GM21381 (cell line): ENCODE measurements at regions not wholly inside any gene's neighbourhood (a gene's known extent, or its start where the extent isn't known, plus 50 kb on each side); places are given as distances from the start of the nearest gene placed in this dataset.
"Not testable (repeated sequence)": the region's sequence is repeated elsewhere in the genome, so short reads cannot be mapped to it uniquely, and the experiment has no call there.

Source experiments
- ATAC-seq: cut with Tn5 transposase; IDR thresholded peaks from one replicate; pipeline ENCODE4 v1.9.1; 2021; ENCODE audit warnings: mild to moderate bottlenecking, moderate library complexity; ENCODE audit not compliant: unreplicated experiment

DNA sequence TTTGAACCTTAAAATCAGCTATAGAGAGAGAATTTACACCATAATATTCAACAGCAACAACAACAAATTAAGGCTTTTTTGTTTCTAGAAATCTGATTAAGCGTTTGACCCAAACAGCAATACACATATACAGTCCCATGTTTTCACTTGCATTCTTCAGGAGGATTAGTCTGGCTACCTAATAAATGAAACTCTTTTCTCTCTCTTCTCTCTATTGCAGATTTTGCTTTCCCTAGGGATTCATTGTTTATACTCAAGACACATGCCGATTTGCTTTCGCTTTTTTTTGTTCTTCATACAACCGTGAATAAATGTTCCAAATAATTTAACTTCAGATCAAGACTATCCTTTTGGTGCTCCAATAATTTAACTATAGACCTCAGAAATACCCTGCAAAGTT is 162.4 kb upstream of the PTBP2 start:
- ATAC-seq, result no peak

GRCh38 chr1:96559707-96560596 is 161.6 kb upstream of the PTBP2 start:
- no peak for ATAC-seq

GRCh38 chr1:96562094-96562493 is 159.5 kb upstream of the PTBP2 start:
- no peak for ATAC-seq

- ATAC-seq, result not testable (repeated sequence)
Observed at GRCh38 chr1:96564401-96564800, 157.2 kb upstream of the PTBP2 start.

DNA sequence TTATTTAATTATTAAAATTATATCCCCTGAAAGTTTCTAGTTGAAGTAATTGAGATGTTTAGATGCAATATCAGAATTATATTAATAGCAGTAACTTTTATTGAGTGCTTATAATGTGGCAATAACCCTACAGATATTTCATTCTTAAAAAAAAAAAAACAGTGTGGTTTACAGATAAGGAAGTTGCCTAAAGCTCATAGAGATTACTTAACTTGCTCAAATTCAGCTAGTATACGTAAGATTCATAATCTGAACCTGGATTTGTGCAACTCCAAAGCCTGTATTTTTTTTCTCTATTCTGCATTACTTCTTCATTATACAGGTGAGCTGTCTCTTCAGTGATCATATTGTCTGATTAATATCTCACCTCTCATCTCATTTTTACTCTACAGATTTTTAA is 156.0 kb upstream of the PTBP2 start:
- ATAC-seq, result no peak

DNA sequence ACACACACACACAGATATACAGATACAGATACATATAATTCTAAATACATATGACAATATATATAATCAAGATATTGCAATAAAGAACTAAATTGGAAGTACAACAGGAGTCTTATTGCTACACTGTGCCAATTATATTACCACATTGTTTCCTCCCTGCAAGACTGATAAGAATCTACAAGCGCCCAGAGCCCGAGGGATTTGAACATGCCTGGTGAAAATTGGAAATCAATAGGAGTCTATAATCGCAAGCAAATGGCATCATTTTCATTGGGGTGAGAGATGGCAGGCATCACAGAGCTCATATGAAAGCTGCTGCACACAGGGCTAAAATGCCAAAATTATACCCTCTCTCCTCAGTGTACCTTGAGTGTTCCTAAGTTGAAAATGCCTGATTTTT is 152.9 kb upstream of the PTBP2 start:
- ATAC-seq, result no peak

DNA sequence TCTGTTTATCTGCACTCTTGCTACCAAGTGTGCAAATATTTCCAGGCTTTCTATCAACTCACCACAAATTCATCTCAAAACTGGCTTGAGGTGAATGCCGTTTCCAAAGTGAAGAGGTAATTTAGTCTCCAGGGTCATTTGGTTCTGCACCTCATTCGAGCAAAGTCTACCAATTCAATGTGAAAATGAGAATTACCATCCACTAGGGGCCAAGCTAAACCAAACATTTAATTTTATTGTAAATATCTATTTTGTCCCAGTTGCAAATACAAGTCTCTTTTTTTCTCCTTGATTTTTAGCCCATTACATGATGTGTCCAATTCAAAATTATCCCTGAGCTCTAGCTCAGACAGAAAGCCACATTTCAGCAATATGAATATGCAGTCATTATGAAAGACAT is 152.3 kb upstream of the PTBP2 start:
- ATAC-seq, result no peak

DNA sequence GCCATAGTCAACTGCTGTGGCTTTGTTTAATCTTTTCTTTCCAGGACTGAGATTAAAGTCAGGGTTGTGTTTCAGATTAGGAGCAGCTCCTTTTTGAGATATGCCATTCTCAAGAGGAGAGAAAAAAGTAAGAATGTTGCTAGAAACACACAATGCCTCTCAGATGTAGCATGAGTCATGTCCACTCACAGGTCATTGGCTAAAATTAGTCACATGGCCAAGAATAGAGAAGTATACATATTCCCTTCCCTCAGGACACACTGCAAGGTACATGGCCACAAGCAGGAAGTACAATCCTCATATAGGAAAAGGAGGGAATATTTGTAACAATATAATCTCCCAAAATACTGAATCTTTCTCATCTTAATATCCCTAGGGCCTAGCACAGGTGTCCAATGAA is 141.9 kb upstream of the PTBP2 start:
- no peak for ATAC-seq

DNA sequence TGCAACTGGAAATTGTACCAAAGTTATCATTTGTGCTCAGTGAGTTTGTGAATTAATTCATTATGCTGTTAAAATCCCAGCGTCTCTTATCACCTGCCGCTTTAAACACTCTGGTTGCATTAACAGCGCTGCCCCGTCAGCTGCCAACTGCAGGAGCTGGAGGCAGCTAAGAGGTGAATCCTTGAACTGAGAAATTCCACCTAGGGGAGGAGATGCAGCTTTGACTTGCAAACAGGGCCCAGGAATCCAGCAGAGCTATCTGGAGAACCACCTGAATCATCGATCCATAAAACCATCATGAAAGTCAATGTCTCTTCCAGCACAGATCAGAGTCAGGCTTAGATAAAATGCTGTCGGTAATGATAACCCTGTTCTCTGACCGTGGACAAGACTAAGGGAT is 140.7 kb upstream of the PTBP2 start:
- ATAC-seq, result no peak

- no peak for ATAC-seq
Observed at GRCh38 chr1:96581772-96582171, 139.8 kb upstream of the PTBP2 start.

DNA sequence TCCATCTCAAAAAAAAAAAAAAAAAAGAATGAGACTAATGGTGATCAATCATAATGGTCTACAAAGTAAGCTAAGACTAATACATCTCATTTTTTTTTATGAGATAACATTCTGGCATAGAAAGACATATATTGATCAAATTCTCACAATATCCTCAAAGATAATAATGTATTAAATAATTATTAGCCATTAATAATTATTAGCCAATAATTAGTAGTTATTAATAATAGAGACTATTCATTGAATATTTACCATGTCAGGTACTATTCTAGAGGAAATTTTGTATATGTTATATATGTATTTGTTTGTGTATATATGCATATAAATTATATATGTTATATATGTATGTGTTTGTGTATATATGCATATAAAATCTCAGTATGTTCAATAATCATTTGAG is 137.7 kb upstream of the PTBP2 start:
- ATAC-seq, result no peak

GRCh38 chr1:96587222-96587621 is 134.4 kb upstream of the PTBP2 start:
- no peak for ATAC-seq

GRCh38 chr1:96588416-96588995 is 133.1 kb upstream of the PTBP2 start:
- no peak for ATAC-seq

DNA sequence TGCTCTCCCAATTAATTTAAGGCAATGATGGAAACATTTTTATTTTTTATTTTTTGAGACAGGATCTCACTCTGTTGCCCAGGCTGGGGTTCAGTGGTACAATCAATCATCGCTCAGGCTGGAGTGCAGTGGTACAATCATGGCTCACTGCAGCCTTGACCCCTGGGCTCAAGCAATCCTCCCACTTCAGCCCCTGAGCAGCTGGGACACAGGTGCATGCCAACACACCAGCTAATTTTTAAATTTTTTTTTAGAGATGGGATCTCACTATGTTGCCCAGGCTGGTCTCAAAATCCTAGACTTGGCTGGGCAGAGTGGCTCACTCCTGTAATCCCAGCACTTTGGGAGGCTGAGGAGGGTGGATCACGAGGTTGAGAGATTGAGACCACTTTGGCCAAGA is 126.1 kb upstream of the PTBP2 start:
- ATAC-seq, result not testable (repeated sequence)

GRCh38 chr1:96596226-96596922 is 125.2 kb upstream of the PTBP2 start:
- ATAC-seq, result no peak

DNA sequence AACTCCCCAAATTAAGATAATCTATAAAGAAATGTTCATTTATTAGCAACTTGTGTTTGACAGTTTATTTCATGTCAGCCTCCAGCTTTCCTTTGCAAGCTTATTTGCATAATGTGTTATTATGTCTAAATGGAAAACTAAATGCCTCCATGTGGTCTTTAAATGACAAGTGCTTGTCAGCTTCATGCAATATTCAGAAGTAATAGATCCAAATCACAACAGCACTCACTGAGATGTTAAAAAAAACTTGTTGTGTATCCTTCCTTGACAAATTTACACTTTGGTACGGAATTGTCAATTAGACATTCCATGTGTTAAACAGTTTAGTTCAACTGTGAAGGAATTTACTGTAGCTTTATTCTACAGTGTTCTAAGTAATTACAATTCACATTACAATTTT is 124.4 kb upstream of the PTBP2 start:
- no peak for ATAC-seq

- no peak for ATAC-seq
Observed at GRCh38 chr1:96598416-96599168, 123.0 kb upstream of the PTBP2 start.

DNA sequence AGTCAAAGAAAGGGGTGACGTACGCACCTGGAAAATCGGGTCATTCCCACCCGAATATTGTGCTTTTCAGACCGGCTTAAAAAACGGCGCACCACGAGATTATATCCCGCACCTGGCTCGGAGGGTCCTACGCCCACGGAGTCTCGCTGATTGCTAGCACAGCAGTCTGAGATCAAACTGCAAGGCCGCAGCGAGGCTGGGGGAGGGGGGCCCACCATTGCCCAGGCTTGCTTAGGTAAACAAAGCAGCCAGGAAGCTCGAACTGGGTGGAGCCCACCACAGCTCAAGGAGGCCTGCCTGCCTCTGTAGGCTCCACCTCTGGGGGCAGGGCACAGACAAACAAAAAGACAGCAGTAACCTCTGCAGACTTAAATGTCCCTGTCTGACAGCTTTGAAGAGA is 117.0 kb upstream of the PTBP2 start:
- ATAC-seq, result not testable (repeated sequence)

- ATAC-seq, result not testable (repeated sequence)
Observed at GRCh38 chr1:96617375-96617774, 104.2 kb upstream of the PTBP2 start.

DNA sequence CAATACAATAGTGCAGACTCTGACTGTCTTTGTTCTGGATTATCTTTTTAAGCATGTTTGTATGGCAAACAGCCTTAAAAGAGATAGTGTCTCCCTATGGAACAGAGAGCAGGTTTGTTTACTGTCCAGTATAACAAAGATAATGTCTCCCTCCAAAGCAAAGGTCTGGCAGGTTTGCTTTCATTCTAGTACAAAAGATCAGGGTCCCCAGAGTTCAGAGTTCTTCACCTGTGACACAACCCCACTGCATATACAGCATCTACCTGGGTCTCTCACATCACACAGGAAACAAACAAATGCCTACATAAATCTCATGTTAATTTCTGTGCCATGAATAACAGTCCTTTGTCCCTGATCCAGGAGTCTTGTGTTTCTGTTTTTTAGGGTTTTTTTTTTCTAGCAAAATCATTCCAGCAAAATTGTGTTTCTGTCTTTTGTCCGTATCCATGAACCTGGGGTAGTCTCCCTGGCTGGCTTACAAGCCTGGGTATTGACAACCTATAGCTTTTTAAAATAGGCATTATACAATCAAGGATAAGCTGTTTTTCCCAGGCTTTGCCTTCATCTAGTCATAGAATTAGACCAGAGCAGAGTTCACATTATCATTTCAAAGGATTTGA is 89.4 kb upstream of the PTBP2 start:
- ATAC-seq, result no peak

GRCh38 chr1:96633695-96634094 is 87.9 kb upstream of the PTBP2 start:
- ATAC-seq, result no peak
